IMR-90 (cell line): ENCODE measurements at regions not wholly inside any gene's neighbourhood (a gene's known extent, or its start where the extent isn't known, plus 50 kb on each side); places are given as distances from the start of the nearest gene placed in this dataset.

Experiments
- ATAC-seq: fragments of 200-7000 bp; cut with Tn5 transposase; 2 replicates; pipeline ENCODE4 v1.9.1; 2020; ENCODE audit warnings: low read depth, mild to moderate bottlenecking, moderate library complexity
- BruUV-seq: library from RNA; stranded (reverse); fragments of 400-500 nt; replicated peaks from 2 replicates; lab custom pipeline; 2021; lab: Mats Ljungman, UMichigan
- CTCF ChIA-PET: fragments of 300-600 bp; formaldehyde crosslinking; extraction: SDS; loops from one replicate; lab custom pipeline; 2021; ENCODE audit warnings: antibody characterized with exemption; lab: Yijun Ruan, JAX
- POLR2A ChIA-PET: fragments of 300-600 bp; sonication (Branson Sonifier 250); formaldehyde crosslinking; loops from one replicate; lab custom pipeline; 2022; ENCODE audit warnings: antibody characterized with exemption; ENCODE audit not compliant: unreplicated experiment; lab: Charles Lee
- DNase-seq: peaks from one replicate; pipeline ENCODE4 v3.0.0; 2013
- H2AFZ ChIP-seq: replicated peaks from 2 replicates; pipeline ENCODE3; 2013; ENCODE audit warnings: low read length, mild to moderate bottlenecking; ENCODE audit not compliant: poor library complexity
- H2AK5ac ChIP-seq: 2 replicates; pipeline ENCODE4 v1.6.1; 2013; ENCODE audit warnings: low read depth, low read length, inconsistent platforms
- H2AK9ac ChIP-seq: replicated peaks from 2 replicates; pipeline ENCODE3; 2013; ENCODE audit warnings: mild to moderate bottlenecking, low read depth, low read length, moderate library complexity; ENCODE audit not compliant: poor library complexity
- H2BK120ac ChIP-seq: 2 replicates; pipeline ENCODE4 v1.6.1; 2013; ENCODE audit warnings: low read depth, low read length, inconsistent platforms
- H2BK15ac ChIP-seq: 3 replicates; pipeline ENCODE4 v1.6.1; 2013; ENCODE audit warnings: low read depth, low read length, inconsistent platforms
- H2BK20ac ChIP-seq: 2 replicates; pipeline ENCODE4 v1.6.1; 2013; ENCODE audit warnings: low read depth, mild to moderate bottlenecking, inconsistent platforms, low read length, moderate library complexity
- H2BK5ac ChIP-seq: 2 replicates; pipeline ENCODE4 v1.6.1; 2013; ENCODE audit warnings: mild to moderate bottlenecking, low read depth, low read length, inconsistent platforms; ENCODE audit not compliant: poor library complexity, severe bottlenecking
- H3K14ac ChIP-seq: replicated peaks from 2 replicates; pipeline ENCODE4 v1.6.1; 2013; ENCODE audit warnings: low read depth, low read length, inconsistent platforms
- H3K18ac ChIP-seq: 2 replicates; pipeline ENCODE4 v1.6.1; 2013; ENCODE audit warnings: low read depth, low read length, control low read depth
- H3K23ac ChIP-seq: 2 replicates; pipeline ENCODE4 v1.6.1; 2013; ENCODE audit warnings: low read depth, low read length, inconsistent platforms
- H3K27ac ChIP-seq: 2 replicates; pipeline ENCODE4 v1.5.1; 2013; ENCODE audit warnings: mild to moderate bottlenecking, control low read depth, low read length; ENCODE audit not compliant: insufficient read depth
- H3K27me3 ChIP-seq: 2 replicates; pipeline ENCODE4 v1.6.1; 2013; ENCODE audit warnings: low read length; ENCODE audit not compliant: control insufficient read depth, insufficient read depth
- H3K36me3 ChIP-seq: 2 replicates; pipeline ENCODE4 v1.6.1; 2013; ENCODE audit warnings: low read length, mixed read lengths; ENCODE audit not compliant: control insufficient read depth, insufficient read depth
- H3K4ac ChIP-seq: 2 replicates; pipeline ENCODE4 v1.6.1; 2013; ENCODE audit warnings: low read depth, low read length, inconsistent platforms
- H3K4me1 ChIP-seq: 2 replicates; pipeline ENCODE4 v1.6.1; 2013; ENCODE audit warnings: low read length, mixed read lengths; ENCODE audit not compliant: control insufficient read depth, insufficient read depth
- H3K4me2 ChIP-seq: 2 replicates; pipeline ENCODE4 v1.6.1; 2013; ENCODE audit warnings: low read depth, mild to moderate bottlenecking, control low read depth, low read length, moderate library complexity
- H3K4me3 ChIP-seq: 2 replicates; pipeline ENCODE4 v1.5.1; 2013; ENCODE audit warnings: low read depth, mild to moderate bottlenecking, control low read depth, low read length, moderate library complexity; ENCODE audit not compliant: insufficient read depth
- H3K56ac ChIP-seq: 2 replicates; pipeline ENCODE4 v1.6.1; 2013; ENCODE audit warnings: low read length, inconsistent platforms; ENCODE audit not compliant: insufficient read depth; ENCODE audit errors: extremely low read depth
- H3K79me1 ChIP-seq, 2 experiments: 2 replicates each; pipeline ENCODE4 v1.6.1; 2013; ENCODE audit warnings: low read length in 2 of 2, inconsistent platforms in 1 of 2, low read depth in 1 of 2
- H3K9ac ChIP-seq: 2 replicates; pipeline ENCODE4 v1.6.1; 2013; ENCODE audit warnings: low read depth, low read length, control low read depth
- H3K9me1 ChIP-seq: 2 replicates; pipeline ENCODE4 v1.6.1; 2013; ENCODE audit warnings: low read length, inconsistent platforms; ENCODE audit not compliant: insufficient read depth
- H3K9me3 ChIP-seq: 2 replicates; pipeline ENCODE4 v1.6.1; 2013; ENCODE audit warnings: low read length; ENCODE audit not compliant: control insufficient read depth, insufficient read depth
- H4K20me1 ChIP-seq: 2 replicates; pipeline ENCODE4 v1.6.1; 2013; ENCODE audit warnings: low read length, inconsistent platforms; ENCODE audit not compliant: insufficient read depth
- H4K5ac ChIP-seq: 2 replicates; pipeline ENCODE4 v1.6.1; 2013; ENCODE audit warnings: mild to moderate bottlenecking, low read depth, low read length, control low read depth
- H4K8ac ChIP-seq, 2 experiments: 2 replicates each; pipeline ENCODE4 v1.6.1; 2013; ENCODE audit warnings: low read depth in 2 of 2, low read length in 2 of 2, control low read depth in 1 of 2, inconsistent platforms in 1 of 2
- H4K91ac ChIP-seq: 2 replicates; pipeline ENCODE4 v1.6.1; 2013; ENCODE audit warnings: low read depth, low read length, inconsistent platforms; ENCODE audit not compliant: insufficient read depth
- SMC3 ChIP-seq: fragments of 150-350 bp; IDR thresholded peaks from 2 replicates; pipeline ENCODE4 v1.6.1; 2016; ENCODE audit warnings: low read depth, mild to moderate bottlenecking, antibody characterized with exemption, low read length, moderate library complexity
- WGBS, 2 experiments: methylation state at CpG; one replicate each; pipeline versions ENCODE4 v1.1.5 to v1.1.7; 2013; ENCODE audit warnings: missing lambda C conversion rate in 2 of 2; ENCODE audit not compliant: insufficient read length in 1 of 2; ENCODE audit errors: extremely low coverage in 2 of 2; 5-methylcytosine and 5-hydroxymethylcytosine counted together
- dilution Hi-C: fragments of 300-500 bp; cut with HindIII; formaldehyde crosslinking; loops from one replicate; pipeline ENCODE4 v1.14.3; 2018; ENCODE audit warnings: low sequenced_read_pairs; ENCODE audit not compliant: unreplicated experiment
- in situ Hi-C: fragments of 300-500 bp; cut with MboI; formaldehyde crosslinking; loops from 3 replicates; pipeline ENCODE4 v1.14.3; 2019; ENCODE audit warnings: low sequenced_read_pairs, inconsistent platforms, mixed read lengths
- intact Hi-C: fragments of 100-400 bp; cut with micrococcal nuclease; formaldehyde crosslinking; loops from 2 replicates; pipeline ENCODE4 v1.10.0; 2022

GRCh38 chr9:38284039-38284575 is 108.4 kb upstream of the ALDH1B1 start:
- Histone ChIP-seq H3K4me3 (no peak overlapping the region), H3K14ac (no peak overlapping the region), H2BK120ac (no peak overlapping the region), H3K9me3 (no peaks in the 10 kb centered on the region), H3K18ac (no peak overlapping the region), H3K9me1 (no peaks in the 10 kb centered on the region), H3K4me1 (no peaks in the 10 kb centered on the region), H2AFZ (peak overlapping the region; percentile 44), H3K4ac (no peak overlapping the region), H3K23ac (no peak overlapping the region), H3K56ac (no peak overlapping the region), H2BK20ac (no peak overlapping the region), H3K36me3 (no peaks in the 10 kb centered on the region), H2BK5ac (no peak overlapping the region), H3K4me2 (no peak overlapping the region), H3K79me1 (no peaks in the 10 kb centered on the region), H2AK5ac (no peak overlapping the region), H4K5ac (no peak overlapping the region), H2BK15ac (no peak overlapping the region), H2AK9ac (no peak overlapping the region), H4K8ac (no peak overlapping the region), H3K9ac (no peak overlapping the region), H3K27me3 (peaks cover 49% of the 10 kb centered on the region), H3K27ac (no peak overlapping the region), H4K91ac (no peak overlapping the region), H4K20me1 (no peaks in the 10 kb centered on the region)
- DNase-seq (no peak), ATAC-seq (no peak)
- whole genome bisulfite sequencing, 2 experiments: 84% methylated on average over 4 of the region's 9 CpGs; no CpG with 5 or more reads in 1 of the 2 experiments
- in situ Hi-C loops (no loop called here), dilution Hi-C loops (no loop called here), intact Hi-C loops (no loop called here)
- TF ChIP-seq SMC3: no peak
- BruUV-seq: no TSS peak
- CTCF ChIA-PET: no interaction called here
- POLR2A ChIA-PET: no interaction called here
